SU-DHL-6 (cell line): ENCODE measurements at regions not wholly inside any gene's neighbourhood (a gene's known extent, or its start where the extent isn't known, plus 50 kb on each side); places are given as distances from the start of the nearest gene placed in this dataset.

Experiments
- H2AFZ ChIP-seq: fragments of 200-600 bp; sonication (generic); 2 replicates; pipeline ENCODE4 v1.6.1; 2014; ENCODE audit warnings: low read depth, mild to moderate bottlenecking, moderate library complexity, mixed read lengths, antibody characterized with exemption, low read length; ENCODE audit not compliant: severe bottlenecking
- H3F3A ChIP-seq: fragments of 200-600 bp; shearing (Covaris generic); 2 replicates; pipeline ENCODE4 v1.6.0; 2016; ENCODE audit warnings: antibody characterized with exemption, mild to moderate bottlenecking; ENCODE audit not compliant: insufficient read depth
- H3K27ac ChIP-seq: fragments of 200-600 bp; sonication (generic); 2 replicates; pipeline ENCODE4 v1.5.1; 2016; ENCODE audit warnings: low read depth, mild to moderate bottlenecking, low read length, moderate library complexity, mixed read lengths
- H3K27me3 ChIP-seq: fragments of 200-600 bp; sonication (generic), shearing (Covaris generic); 2 replicates; pipeline ENCODE4 v1.6.0; 2014; ENCODE audit warnings: mild to moderate bottlenecking, low read length
- H3K36me3 ChIP-seq: fragments of 200-600 bp; sonication (generic); 2 replicates; pipeline ENCODE4 v1.6.1; 2014; ENCODE audit warnings: mild to moderate bottlenecking, low read length, mixed read lengths
- H3K4me2 ChIP-seq: fragments of 300-600, 200-600 bp; shearing (Covaris generic), sonication (generic); 2 replicates; pipeline ENCODE4 v1.6.0; 2014; ENCODE audit warnings: low read length, low read depth, mild to moderate bottlenecking; ENCODE audit not compliant: poor library complexity, severe bottlenecking
- H3K4me3 ChIP-seq: fragments of 200-600 bp; sonication (generic); 2 replicates; pipeline ENCODE4 v1.5.1; 2014; ENCODE audit warnings: antibody characterized with exemption, low read length, mild to moderate bottlenecking, mixed read lengths; ENCODE audit not compliant: insufficient read depth, poor library complexity, severe bottlenecking
- H3K79me2 ChIP-seq: fragments of 200-600 bp; sonication (generic); 2 replicates; pipeline ENCODE4 v1.6.1; 2014; ENCODE audit warnings: mild to moderate bottlenecking, low read length, moderate library complexity; ENCODE audit not compliant: insufficient read depth
- H3K9ac ChIP-seq: fragments of 200-600 bp; sonication (generic); 2 replicates; pipeline ENCODE4 v1.7.0; 2014; ENCODE audit warnings: mild to moderate bottlenecking, low read length
- H3K9me2 ChIP-seq: fragments of 200-600 bp; sonication (generic); replicated peaks from 2 replicates; pipeline ENCODE4 v1.6.1; 2014; ENCODE audit warnings: low read length; ENCODE audit not compliant: insufficient read depth
- H3K9me3 ChIP-seq: fragments of 200-600 bp; sonication (generic); 2 replicates; pipeline ENCODE4 v1.6.1; 2014; ENCODE audit warnings: low read length, mixed read lengths; ENCODE audit not compliant: insufficient read depth
- H4K20me1 ChIP-seq: fragments of 200-600 bp; sonication (generic); 2 replicates; pipeline ENCODE4 v1.6.1; 2014; ENCODE audit warnings: low read depth, mild to moderate bottlenecking, antibody characterized with exemption, low read length, moderate library complexity, mixed read lengths
- EZH2phosphoT487 ChIP-seq: fragments of 200-600 bp; sonication (generic), shearing (Covaris generic); conservative IDR thresholded peaks from 2 replicates; pipeline ENCODE4 v1.6.1; 2018; ENCODE audit warnings: mild to moderate bottlenecking, antibody characterized with exemption, low read length, moderate library complexity, mixed read lengths
- TF ChIP-seq, protein P1 (sequence below): fragments of 200-600 bp; sonication (generic); IDR thresholded peaks from one replicate; pipeline ENCODE4 v1.5.1; 2017; ENCODE audit warnings: antibody characterized with exemption, mild to moderate bottlenecking, low read length, moderate library complexity; ENCODE audit not compliant: insufficient read depth, poor library complexity, severe bottlenecking

DNA sequence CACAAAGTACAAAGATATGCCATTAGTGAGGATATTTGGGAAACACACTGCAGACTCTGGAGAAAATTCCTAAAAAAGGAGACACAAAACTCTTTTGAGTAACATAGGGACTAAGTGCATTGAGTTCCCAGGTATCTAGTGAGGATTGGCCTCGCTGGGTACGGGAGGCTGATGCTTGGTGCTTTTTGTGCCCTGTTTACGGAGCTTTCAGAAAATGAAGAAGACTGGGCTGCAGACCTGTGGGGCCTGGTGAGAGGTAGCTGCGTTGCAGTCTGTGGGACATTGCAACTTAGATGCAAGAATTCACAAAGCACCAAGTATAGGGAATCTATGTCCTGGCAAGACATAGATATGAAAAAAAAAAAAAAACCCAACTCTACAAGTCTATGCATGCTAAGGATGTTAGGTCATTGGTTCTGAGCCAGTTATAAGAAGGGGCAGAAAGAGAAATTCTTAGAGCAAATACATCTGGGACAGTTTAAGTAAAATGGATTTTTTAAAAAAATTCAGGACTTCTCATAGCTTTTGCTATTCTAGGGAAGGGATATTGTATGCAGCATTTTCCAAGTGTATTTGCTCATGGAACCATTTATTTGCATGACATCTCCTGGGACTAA lies 156.0 kb downstream of the SLC4A3 start:
- Histone ChIP-seq H3K4me2 (no peak overlapping the region), H3F3A (no peaks in the 10 kb centered on the region), H3K79me2 (no peaks in the 10 kb centered on the region)

GRCh38 chr2:219784178-219784577 lies 156.7 kb downstream of the SLC4A3 start:
- Histone ChIP-seq H3K9ac (no peak overlapping the region), H3K27me3 (no peaks in the 10 kb centered on the region), H3K36me3 (no peaks in the 10 kb centered on the region), H3F3A (no peaks in the 10 kb centered on the region), H3K9me3 (no peaks in the 10 kb centered on the region), H2AFZ (no peak overlapping the region), H4K20me1 (no peaks in the 10 kb centered on the region), H3K9me2 (no peaks in the 10 kb centered on the region), H3K79me2 (no peaks in the 10 kb centered on the region), H3K4me2 (no peak overlapping the region), H3K27ac (no peak overlapping the region), H3K4me3 (no peak overlapping the region)
- TF ChIP-seq, protein P1, sequence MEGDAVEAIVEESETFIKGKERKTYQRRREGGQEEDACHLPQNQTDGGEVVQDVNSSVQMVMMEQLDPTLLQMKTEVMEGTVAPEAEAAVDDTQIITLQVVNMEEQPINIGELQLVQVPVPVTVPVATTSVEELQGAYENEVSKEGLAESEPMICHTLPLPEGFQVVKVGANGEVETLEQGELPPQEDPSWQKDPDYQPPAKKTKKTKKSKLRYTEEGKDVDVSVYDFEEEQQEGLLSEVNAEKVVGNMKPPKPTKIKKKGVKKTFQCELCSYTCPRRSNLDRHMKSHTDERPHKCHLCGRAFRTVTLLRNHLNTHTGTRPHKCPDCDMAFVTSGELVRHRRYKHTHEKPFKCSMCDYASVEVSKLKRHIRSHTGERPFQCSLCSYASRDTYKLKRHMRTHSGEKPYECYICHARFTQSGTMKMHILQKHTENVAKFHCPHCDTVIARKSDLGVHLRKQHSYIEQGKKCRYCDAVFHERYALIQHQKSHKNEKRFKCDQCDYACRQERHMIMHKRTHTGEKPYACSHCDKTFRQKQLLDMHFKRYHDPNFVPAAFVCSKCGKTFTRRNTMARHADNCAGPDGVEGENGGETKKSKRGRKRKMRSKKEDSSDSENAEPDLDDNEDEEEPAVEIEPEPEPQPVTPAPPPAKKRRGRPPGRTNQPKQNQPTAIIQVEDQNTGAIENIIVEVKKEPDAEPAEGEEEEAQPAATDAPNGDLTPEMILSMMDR, result no peak
- no peak for TF ChIP-seq EZH2phosphoT487

More for the DNA sequence above, 156.0 kb downstream of the SLC4A3 start:
- Histone ChIP-seq H3K9me2 (no peaks in the 10 kb centered on the region), H3K36me3 (no peaks in the 10 kb centered on the region), H4K20me1 (no peaks in the 10 kb centered on the region), H3K9me3 (no peaks in the 10 kb centered on the region), H3K4me3 (no peak overlapping the region), H3K27ac (no peak overlapping the region), H2AFZ (no peak overlapping the region), H3K9ac (no peak overlapping the region), H3K27me3 (no peaks in the 10 kb centered on the region)
- TF ChIP-seq, protein P1, result no peak
- no peak for TF ChIP-seq EZH2phosphoT487

DNA sequence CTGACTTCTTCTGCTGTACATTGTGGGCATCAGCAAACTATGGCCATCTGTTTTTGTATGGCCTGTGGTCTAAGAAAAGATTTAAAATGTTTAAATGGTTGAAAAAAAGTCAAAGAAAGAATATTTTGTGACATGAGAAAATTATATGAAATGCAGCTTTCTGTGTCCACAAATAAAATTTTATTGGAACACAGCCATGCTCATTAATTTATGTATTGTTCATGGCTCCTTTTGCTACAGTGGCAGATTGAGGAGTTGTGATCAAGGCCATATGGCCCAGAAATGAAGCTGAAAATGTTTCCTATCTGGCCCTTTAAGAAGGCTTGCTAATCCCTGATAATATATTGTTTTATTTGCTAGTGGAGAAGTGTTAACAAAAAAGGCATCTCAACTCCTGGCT lies 162.0 kb downstream of the SLC4A3 start:
- no peak overlapping the region for H3K4me3 ChIP-seq
- H3K4me2 ChIP-seq, result no peak overlapping the region
- TF ChIP-seq, protein P1, result no peak
- TF ChIP-seq EZH2phosphoT487, result no peak

More for the DNA sequence above, 162.0 kb downstream of the SLC4A3 start:
- H3K79me2 ChIP-seq, result no peaks in the 10 kb centered on the region
- H3K9me3 ChIP-seq, result no peaks in the 10 kb centered on the region
- H3K9me2 ChIP-seq, result no peaks in the 10 kb centered on the region
- no peak overlapping the region for H3K27ac ChIP-seq
- no peaks in the 10 kb centered on the region for H3K27me3 ChIP-seq
- no peaks in the 10 kb centered on the region for H4K20me1 ChIP-seq
- H2AFZ ChIP-seq, result no peak overlapping the region
- H3F3A ChIP-seq, result no peaks in the 10 kb centered on the region
- no peak overlapping the region for H3K9ac ChIP-seq
- no peaks in the 10 kb centered on the region for H3K36me3 ChIP-seq
